Activated effector memory CD4-positive, alpha-beta T cell treated with Interleukin-2 at 50 U/mL for 16 hours (primary cell): ENCODE measurements at regions not wholly inside any gene's neighbourhood (a gene's known extent, or its start where the extent isn't known, plus 50 kb on each side); places are given as distances from the start of the nearest gene placed in this dataset.

Experiments
- DNase-seq: peaks from one replicate; pipeline ENCODE4 v3.0.0-alpha.2; 2020

- DNase-seq = no peak
These were observed 336.3 kb upstream of the KIF2A start for GRCh38 chr5:61969755-61970154.

DNA sequence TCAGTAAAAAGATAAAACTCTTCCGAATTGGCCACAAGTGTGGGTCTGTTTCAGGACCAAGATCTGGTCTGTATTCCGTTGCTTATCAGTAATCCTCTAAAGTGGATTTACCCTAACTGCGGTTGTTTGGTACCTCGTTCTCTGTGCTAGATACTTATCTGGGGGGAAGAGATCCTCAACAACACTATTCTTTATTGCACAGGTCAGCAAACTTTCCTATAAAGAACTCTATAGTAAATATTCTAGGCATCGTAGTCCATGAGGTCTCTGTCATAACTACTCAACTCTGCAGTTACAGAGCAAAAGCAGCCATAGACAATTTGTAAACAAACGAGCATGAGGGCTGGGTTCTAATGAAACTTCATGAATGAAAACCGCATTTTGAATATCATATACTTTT is 335.8 kb upstream of the KIF2A start:
- DNase-seq = no peak

- no peak for DNase-seq
These were observed 331.3 kb upstream of the KIF2A start for GRCh38 chr5:61974680-61975079.

GRCh38 chr5:61981886-61982285 is 324.1 kb upstream of the KIF2A start:
- no peak for DNase-seq

GRCh38 chr5:61991430-61991829 is 314.6 kb upstream of the KIF2A start:
- no peak for DNase-seq

GRCh38 chr5:61991866-61992265 is 314.1 kb upstream of the KIF2A start:
- no peak for DNase-seq

DNA sequence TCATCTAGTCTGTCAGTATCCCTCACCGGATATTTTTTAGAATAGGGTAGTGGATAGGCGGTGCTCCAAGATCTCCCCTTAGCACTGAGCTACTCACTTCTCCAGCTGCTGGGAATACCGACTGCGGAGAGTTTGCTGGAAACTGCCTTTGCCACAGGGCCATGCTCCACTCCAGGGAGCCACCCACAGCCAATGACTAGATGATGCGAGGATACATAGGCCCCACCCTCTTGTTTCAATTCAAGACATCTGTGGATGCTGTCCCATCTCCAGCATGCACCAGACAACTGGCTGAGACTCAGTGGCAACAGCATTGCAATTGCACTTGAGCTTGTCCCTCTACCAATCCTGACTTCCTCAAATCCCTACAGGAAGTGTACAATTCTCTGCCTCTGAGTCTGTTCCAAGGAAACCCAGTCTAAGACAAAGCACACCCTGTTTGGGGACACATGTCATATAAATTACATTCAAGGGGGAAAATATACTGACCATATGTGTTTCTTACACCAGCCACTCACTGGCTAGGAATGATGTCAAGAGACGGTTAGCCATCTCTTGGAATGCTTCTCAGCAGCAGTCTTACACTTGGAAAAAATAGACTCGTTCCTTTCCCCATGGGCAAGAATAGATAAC is 312.6 kb upstream of the KIF2A start:
- no peak for DNase-seq

DNA sequence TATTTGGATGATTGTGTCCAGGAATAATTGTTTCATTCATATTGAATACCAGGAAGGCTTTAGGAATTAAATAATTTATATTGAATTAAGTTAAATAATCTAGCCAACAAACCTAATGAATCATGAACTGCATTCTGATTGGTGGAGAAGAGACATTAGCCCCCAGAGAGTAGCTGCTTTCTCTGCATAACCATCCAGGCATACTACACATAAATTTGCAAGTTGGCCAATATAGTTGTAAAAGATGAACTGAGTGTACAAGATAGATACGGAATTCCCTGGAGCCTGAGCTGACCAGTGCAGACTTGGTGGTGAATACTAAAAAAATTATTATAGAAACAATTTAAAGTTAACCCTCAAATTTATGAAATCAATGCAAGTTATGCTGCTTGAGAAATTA is 311.8 kb upstream of the KIF2A start:
- DNase-seq = no peak

DNA sequence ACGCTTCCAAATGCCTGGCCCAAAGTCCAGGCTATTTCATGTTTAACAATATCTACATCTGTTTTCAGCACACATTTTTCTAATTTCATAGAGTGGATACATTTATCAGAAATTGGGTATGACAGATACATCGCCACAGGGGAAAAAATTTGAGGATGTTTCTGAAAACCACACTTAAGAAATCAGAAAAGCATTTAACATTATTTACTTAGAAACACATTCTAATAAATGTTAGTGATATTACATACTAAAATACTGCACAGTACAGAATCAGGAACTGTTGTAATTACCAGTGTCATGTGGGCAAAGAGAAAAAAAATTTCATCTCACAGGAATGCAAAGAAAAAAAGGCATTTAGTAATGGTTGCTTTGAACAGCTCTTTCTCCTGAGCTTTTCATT is 310.5 kb upstream of the KIF2A start:
- DNase-seq = no peak

DNA sequence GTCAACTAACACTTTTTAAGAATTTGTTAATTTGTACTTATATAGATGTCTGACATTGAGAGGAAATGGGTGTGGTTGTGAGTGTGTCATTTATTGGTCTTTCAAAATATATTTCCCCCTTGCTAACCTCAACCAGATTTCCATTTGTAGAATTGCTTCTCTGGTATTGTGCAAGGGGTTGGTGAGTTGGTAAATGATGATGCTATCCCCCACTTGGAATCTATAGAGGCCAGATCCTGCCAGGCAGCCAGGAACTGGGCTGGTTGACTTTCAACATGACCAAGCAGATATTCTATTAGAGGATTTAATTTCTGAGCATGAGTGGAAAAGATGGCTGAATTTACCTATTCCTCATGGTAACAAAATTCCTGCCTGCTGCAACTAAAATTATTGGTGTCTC is 306.6 kb upstream of the KIF2A start:
- no peak for DNase-seq

GRCh38 chr5:62000646-62001045 is 305.4 kb upstream of the KIF2A start:
- no peak for DNase-seq

DNA sequence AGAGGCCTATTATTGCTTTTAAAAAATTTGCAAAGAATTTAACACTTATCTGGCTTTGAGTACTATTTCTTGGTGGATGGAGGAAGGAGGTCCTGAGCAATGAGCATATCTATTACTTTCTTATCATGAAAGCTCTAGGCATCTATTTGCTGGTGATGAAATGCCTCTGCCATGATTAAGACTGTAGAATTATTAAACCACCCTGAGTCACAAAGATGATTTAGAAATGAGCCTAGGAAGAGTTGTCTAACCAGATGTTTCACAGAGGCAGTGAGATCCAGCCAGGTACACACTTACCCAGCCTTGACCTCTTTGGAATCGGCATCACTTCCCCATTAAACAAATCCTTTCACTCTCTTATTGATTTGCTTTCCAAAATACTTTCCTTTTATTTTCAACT is 304.4 kb upstream of the KIF2A start:
- DNase-seq = no peak

- no peak for DNase-seq
These were observed 303.6 kb upstream of the KIF2A start for GRCh38 chr5:62002436-62002835.

DNA sequence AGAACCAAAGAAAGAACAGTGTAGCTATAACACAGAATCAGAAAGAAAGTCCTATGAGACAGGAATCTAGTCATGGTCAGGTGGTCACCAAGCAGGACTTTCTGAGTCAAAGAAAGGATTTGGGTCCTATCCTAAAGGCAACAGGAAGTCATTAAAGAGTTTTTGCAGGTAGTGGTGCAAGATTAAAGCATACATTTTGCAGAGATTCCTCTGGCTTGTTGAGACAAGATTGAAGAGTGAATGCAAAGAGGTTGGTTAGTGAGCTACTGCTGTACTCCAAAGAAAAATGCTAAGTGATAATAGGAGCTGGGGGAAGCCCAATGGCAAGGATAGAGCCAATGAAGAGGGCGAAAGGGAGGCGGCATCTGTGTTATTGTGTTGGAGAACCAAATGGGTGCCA is 300.5 kb upstream of the KIF2A start:
- DNase-seq = no peak

DNA sequence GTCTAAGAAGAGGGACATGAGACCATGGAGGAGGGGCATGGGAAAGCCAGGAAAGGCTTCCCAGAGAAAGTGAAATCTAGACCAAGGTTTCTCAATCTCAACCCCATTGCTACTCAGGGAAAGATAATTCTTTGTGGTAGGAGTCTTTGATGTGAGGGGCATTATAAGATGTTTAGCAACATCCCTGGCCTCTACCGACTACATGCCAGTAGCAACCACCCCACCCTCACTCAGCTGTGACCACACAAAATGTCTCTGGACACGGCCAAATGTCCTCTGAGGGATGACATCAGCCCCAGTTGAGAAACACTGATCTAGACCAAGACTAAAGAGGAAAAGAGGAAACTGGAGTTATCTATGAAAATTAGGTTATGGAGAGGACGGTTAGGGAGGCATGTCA is 298.5 kb upstream of the KIF2A start:
- DNase-seq = no peak

GRCh38 chr5:62011089-62011664 is 294.8 kb upstream of the KIF2A start:
- DNase-seq = no peak

DNA sequence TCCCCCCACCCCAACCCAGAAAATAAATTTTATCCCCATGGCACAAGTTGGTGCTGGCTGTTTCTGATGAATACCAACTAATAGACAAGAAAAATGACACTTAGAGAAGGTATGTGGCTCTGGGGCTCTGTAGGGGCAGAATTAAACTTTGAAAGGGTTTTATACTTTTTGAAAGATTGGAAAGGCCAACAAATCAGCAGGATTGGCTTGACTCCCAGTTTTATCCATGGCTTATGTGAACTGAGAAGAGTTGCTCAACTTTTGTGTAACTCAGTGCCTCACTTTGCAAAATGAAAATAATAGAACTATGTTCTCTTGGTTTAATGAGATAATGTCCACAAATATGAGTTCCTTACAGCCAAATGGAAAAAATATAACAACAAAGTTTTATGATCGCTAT is 288.9 kb upstream of the KIF2A start:
- DNase-seq = no peak

DNA sequence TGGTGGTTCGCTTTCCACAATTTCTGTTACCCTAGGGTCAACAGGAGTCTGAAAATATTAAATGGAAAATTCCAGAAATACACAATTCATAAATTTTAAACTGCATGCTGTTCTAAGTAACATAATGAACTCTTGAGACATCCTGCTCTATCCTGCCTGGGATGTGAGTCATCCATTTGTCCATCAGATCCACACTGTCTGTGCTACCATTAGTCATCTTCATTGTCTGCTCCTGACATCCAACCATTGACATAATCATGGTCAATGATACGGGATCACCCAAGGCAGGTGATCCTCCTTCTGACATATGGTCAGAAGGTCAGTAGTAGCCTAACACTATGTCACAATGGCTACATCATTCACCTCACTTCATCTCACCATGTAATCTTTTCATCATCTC is 276.7 kb upstream of the KIF2A start:
- no peak for DNase-seq

- DNase-seq = no peak
These were observed 275.7 kb upstream of the KIF2A start for GRCh38 chr5:62030326-62030725.

DNA sequence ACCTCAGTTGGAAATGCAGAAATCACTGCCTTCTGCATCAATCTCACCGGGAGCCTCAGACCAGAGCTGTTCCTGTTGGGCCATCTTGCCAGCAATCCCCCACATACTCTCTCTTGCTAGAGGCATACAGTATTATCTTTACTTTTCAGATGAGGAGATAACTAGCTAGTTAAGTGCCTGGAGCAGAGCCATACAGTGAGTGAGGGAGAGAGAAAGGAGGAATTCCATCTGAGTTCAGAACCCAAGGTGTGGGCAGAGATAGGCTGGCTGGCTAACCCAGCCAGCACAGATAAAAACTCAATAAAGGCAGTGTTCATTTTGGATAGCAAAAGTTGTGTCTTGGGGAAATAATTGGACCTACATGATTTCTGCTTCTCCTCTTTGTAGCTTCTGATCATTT is 268.0 kb upstream of the KIF2A start:
- DNase-seq = no peak

DNA sequence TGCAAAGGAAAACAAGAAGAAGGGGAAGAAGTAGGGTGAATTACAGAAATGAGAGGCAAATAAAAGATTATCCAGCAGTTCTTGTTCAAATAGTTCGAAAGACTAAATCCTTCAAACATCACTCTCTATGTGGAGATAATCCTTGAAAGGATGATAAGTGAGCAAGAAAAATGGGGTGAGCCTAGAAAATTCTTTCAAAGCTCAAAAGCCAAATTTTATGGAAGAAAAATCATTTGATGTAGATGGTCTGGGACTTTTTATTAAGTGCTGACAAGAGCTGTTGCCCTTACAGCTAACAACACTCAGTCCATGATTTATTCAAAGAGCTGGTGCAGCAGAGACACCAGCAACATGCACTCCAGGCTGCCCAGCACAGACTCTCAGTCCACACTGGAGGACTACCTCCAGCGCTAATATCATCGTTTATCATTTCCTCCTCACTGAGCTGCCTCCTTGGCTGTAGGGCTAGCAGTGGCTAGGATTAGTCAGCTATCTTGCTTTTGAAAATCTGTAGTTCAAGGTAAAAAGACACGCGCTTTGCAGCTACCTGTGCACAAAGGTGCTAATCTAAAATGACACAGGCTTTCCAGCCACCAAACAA is 264.8 kb upstream of the KIF2A start:
- DNase-seq = no peak

DNA sequence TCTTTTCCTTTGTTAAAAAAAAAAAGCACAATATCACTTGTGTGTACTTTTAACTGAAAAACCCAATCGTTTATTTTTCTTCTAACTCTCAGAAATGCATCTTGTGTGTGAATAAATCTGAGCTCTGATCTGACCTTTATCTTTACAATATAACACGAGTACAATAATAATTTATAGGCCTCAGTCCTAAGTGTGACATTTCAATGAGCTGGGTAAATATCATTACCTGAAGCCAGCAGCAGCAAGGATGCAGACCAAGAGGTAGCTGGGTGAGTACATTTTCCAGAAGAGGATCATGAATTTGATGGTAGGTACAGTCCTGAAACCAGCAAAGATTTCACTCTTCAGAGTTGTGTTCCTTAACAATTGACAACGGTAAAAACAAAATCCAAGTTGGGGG is 264.0 kb upstream of the KIF2A start:
- DNase-seq = no peak

GRCh38 chr5:62043289-62044280 is 262.4 kb upstream of the KIF2A start:
- DNase-seq = no peak

DNA sequence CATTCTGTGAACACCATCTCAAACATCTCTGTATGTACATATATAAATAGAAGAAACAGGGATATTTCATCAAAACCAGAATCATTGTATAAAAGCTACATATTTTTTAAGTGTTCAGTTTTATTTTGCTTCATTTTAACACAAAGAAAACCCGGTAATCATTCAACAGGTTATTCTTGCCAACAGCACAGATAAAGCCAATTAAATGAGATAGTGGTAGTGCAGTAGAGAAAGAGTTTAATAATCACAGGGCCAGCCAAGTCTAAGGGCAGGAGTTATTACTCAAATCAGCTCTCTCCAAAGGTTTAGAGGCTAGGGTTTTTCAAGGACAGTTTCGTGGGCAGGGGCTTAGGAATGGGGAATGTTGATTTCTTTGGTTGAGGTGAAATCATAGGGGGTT is 261.0 kb upstream of the KIF2A start:
- DNase-seq = no peak
